GM18909 (cell line): ENCODE measurements at regions not wholly inside any gene's neighbourhood (a gene's known extent, or its start where the extent isn't known, plus 50 kb on each side); places are given as distances from the start of the nearest gene placed in this dataset.

ENCODE experiments used
- ATAC-seq: cut with Tn5 transposase; IDR thresholded peaks from one replicate; pipeline ENCODE4 v1.9.1; 2021; ENCODE audit warnings: mild to moderate bottlenecking; ENCODE audit not compliant: unreplicated experiment, poor library complexity

DNA sequence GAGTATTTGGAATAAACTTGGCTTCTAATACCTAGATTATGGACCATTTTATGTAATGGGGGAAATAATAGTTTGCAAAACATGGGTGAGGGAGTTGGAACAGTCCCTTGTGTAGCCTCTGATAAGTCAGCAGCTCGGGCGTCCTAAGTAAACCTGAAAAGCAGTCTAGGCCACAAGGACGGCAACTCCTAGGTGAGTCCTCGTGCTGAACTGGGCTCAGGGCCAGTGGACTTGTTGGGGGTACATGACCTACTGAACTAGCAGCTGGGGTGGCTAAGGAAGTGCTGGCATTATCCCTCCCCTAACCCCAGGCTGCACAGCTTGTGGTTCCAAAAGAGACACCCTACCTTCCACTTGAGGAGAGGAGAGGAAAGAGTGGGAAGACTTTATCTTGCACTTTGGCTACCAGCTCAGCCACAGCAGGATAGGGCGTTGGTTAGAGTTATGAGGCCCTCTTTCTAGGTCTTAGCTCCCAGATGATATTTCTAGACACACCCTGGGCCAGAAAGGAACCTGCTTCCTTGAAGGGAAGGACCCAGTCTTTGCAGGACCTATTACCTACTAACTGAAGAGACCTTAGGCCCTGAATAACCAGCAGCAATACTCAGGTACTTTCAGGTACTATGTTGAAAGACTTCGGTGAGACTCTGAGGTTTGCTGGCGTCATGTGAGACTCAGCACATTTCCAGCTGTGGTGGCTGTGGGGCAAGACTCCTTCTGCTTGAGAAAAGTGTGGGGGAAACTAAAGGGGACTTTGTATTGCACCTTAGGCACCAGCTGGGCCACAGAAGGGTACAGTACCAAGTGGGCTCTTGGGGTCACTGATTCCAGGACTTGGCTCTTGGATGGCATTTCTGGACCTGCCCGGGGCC lies 71.0 kb downstream of the AQP4 start:
- no peak for ATAC-seq

GRCh38 chr18:26792661-26793060 lies 72.8 kb downstream of the AQP4 start:
- no peak for ATAC-seq

DNA sequence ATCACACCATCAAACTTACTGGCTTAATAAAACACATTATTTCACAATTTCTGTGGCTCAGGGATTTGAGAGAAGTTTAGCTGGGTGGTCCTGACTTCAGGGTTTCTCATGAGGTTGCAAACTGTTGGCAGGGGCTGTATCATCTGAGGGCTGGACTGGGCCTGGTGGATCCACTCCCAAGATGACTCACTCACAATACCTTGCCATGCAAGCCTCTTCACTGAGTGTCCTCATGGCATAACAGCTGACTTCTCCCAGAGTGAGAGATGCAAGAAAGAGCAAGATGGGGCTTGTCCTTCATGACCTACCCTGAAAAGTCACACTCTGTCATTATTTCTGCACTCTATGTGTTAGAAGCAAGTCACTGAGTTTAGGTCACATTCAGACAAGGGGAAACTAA lies 73.8 kb downstream of the AQP4 start:
- ATAC-seq, result no peak

DNA sequence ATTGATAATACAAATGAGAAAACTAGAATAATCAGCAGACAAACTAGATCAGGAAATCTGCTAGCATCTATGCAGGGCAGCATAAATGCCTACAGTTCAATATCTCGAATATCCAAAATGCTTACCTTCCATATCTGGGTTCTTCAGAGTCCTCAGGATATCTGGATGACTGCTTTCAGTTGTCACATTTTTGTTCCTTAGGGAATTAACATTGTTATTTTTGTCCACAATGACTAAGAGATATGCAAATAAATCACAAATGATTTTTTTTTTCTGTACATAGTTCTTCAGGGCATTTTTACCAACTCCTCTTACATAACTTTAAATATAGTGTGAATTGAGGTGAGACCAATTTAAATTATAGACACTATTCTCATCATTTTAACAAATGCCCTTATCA lies 80.9 kb downstream of the AQP4 start:
- ATAC-seq, result no peak

GRCh38 chr18:26783170-26783569 lies 82.3 kb downstream of the AQP4 start:
- ATAC-seq, result no peak

DNA sequence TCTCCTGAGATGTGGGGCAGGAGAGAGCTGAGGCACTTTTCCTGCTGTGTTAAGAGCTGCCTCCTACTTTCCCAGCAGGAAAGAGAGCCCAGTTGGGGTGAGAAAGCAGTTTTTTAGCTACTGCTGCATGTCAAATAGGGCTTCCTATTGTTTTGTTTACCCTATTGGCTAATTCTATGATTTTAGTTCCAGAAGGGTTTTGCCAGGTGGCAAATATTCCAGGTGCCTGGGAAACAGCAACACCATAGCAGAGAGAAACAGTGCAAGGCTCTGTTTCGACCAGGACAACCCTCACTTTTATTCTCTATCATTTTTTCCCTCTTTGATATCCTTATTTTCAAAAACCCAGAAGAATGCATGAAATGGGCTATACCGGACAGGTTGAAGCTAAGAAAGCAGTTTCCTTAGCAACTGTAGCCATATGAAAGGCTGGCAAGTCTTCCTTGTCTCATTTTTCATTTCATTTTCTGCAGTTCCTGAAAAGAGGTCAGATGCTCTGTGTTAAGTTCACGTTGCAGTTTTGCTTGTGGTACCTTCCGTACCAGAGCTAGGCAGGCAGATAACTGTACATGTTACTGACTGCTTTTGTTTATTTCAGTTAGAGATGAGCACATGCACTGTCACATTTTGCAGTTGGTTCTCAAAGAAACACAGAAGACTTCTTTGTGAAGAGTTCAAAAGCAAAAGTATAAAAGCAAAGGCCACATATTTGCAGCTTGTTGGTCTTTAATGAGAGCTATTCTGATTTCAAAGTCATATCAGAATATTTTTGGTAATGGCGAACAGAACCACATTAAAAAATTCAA lies 84.8 kb downstream of the AQP4 start:
- ATAC-seq, result no peak

DNA sequence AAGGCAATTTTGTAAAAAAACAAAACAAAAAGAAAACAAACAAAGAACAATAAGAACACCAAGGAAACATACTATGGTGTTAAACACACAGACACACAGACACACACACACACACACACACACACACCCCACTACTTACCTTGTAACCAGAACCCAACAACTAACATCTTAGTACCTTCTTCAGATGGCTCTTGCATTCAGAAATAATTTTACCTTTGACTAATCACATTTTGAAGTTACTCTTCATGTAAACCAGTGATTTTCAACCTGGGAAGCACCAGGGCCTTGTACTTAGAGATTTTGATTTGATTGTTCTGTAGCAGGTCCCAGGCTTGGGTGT lies 87.5 kb downstream of the AQP4 start:
- ATAC-seq, result no peak

GRCh38 chr18:26777351-26778053 lies 88.0 kb downstream of the AQP4 start:
- no peak for ATAC-seq

GRCh38 chr18:26772691-26773090 lies 92.8 kb downstream of the AQP4 start:
- no peak for ATAC-seq

DNA sequence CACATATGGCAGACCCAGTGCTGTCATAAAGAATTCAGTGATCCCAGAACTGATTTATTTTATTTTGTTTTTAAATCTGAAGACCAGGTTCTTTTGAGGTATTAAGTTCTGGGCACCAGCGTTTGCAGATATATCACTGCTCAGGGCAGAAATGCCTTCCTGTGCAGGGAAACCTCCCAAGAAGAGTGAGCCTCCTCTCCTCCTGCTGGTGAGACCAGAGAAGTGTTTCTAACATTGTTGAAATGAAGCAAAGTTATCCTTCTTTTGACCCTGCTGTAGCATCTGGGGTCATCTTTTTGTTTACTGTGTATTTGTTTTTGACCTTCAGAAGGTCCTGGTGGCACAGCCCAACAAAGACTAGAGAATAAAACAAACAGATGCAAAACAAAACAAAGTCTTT lies 94.0 kb downstream of the AQP4 start:
- no peak for ATAC-seq

DNA sequence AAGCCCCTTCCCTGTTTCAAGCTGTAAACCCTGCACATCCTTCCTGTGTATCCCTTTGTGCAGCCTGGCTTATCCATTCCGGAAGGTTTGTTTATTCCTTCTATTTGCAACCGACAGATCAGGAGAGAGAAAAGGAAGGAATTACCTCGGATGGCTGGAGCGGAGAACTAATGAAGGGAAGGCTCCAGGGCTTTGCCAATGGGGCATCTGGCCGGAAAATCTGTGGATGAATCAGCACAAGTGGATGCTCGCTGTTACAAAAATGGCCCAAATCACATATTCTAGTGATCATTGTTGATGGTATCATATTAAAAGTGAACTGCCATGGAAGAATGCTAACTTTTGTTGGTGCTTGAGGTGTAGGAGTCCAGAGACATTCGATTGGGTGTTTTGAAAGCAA lies 97.1 kb downstream of the AQP4 start:
- no peak for ATAC-seq

DNA sequence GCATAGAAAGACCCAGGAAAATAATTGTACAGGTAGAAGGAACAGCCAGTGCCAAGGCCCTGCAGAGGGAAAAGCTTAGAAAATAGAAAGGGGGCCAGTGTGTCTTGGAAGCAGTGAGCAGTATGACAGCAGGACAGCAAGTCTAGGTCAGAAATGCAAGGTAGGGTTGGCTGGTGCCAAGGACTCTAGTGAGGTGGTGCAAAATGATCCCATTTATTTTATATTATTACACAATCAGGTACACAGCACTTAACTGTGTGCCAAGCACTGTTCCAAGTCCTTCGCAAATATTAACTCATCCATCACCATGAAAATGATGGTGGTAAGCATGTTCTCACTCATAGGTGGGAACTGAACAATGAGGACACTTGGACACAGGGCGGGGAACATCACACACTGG lies 100.0 kb downstream of the AQP4 start:
- ATAC-seq, result no peak

DNA sequence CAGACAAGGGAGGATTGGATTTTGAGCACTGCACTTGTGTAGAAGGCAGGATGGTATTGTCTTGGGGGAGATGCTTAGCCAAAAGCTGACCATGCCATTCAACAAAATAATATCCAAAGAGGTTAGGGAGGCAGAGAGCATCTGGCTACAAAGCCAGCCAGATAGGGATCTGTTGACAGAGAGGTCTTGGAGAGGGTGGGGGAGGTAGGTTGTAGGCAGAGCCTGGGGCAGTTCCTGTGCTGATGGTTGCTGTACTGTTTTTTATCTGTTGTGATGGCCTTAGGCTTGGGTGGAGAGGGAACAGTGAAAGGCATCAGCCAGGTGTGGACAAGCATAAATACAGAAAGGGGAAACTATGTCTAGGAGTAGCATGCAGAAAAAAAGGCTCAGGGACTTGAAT lies 100.9 kb downstream of the AQP4 start:
- no peak for ATAC-seq

- no peak for ATAC-seq
These were observed 101.3 kb downstream of the AQP4 start for GRCh38 chr18:26764177-26764576.

- no peak for ATAC-seq
These were observed 101.9 kb downstream of the AQP4 start for GRCh38 chr18:26763446-26764110.

- no peak for ATAC-seq
These were observed 108.1 kb downstream of the AQP4 start for GRCh38 chr18:26757263-26758019.

DNA sequence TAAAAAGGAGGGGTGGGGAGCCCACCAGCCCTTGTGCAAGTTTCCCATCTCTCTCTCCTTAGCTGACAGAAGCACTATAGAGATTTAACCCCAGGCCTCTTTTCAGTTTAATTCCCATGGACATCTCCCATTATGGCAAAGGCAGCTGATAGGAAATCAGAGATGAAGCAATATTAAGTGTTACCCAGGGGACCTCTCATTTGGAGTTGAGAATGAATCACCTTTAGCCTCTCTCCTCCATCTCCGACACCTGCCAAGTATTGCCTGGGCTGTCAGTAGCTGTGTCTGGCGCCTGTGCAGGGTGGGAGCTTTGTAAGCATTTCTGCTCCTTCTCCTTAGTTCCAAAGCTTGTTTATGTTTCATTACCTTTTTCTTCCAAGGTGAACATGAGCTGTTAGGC lies 109.0 kb downstream of the AQP4 start:
- no peak for ATAC-seq

GRCh38 chr18:26746826-26747475 lies 118.6 kb downstream of the AQP4 start:
- no peak for ATAC-seq

- ATAC-seq, result no peak
These were observed 119.1 kb downstream of the AQP4 start for GRCh38 chr18:26746398-26746797.
